CD14-positive monocyte (primary cell): ENCODE measurements at regions not wholly inside any gene's neighbourhood (a gene's known extent, or its start where the extent isn't known, plus 50 kb on each side); places are given as distances from the start of the nearest gene placed in this dataset.

Source experiments
- DNase-seq, 3 donors: peaks; one replicate each; pipeline ENCODE4 v3.0.0-alpha.2; 2011 to 2022
- H2AFZ ChIP-seq: 2 replicates; pipeline ENCODE4 v1.6.0; 2012; ENCODE audit warnings: mild to moderate bottlenecking, low read depth, low read length, inconsistent platforms; ENCODE audit not compliant: insufficient read depth, poor library complexity, severe bottlenecking
- H3K27ac ChIP-seq, 2 donors: 1 replicate in 1 of 2; 2 replicates in 1 of 2; pipeline ENCODE4 v1.5.1; 2012 to 2013; ENCODE audit warnings: low read length in 2 of 2, control low read depth in 1 of 2, inconsistent platforms in 1 of 2, low read depth in 1 of 2, mild to moderate bottlenecking in 1 of 2
- H3K27me3 ChIP-seq, 2 donors: one replicate each; pipeline versions ENCODE4 v1.6.0 to v1.6.1; 2011 to 2013; ENCODE audit warnings: low read length in 2 of 2; ENCODE audit not compliant: control insufficient read depth in 2 of 2, insufficient read depth in 2 of 2
- H3K36me3 ChIP-seq, 2 donors: replicated peaks in 1 of 2; 1 replicate in 1 of 2; 2 replicates in 1 of 2; pipeline versions ENCODE4 v1.5.1 to v1.6.1; 2012 to 2013; ENCODE audit warnings: low read length in 2 of 2, control low read depth in 1 of 2, inconsistent platforms in 1 of 2, mild to moderate bottlenecking in 1 of 2; ENCODE audit not compliant: insufficient read depth in 2 of 2, control insufficient read depth in 1 of 2
- H3K4me1 ChIP-seq, 2 donors: 1 replicate in 1 of 2; 2 replicates in 1 of 2; pipeline versions ENCODE4 v1.5.1 to v1.6.1; 2012 to 2013; ENCODE audit warnings: low read length in 2 of 2, control low read depth in 1 of 2, inconsistent platforms in 1 of 2, mild to moderate bottlenecking in 1 of 2, moderate library complexity in 1 of 2; ENCODE audit not compliant: insufficient read depth in 2 of 2, control insufficient read depth in 1 of 2
- H3K4me2 ChIP-seq: replicated peaks from 2 replicates; pipeline ENCODE3; 2012; ENCODE audit warnings: low read length, moderate library complexity, mild to moderate bottlenecking; ENCODE audit not compliant: poor library complexity, severe bottlenecking; ENCODE audit errors: extremely low read depth
- H3K4me3 ChIP-seq, 3 experiments: fragments of 200-600 bp in 1 of 3; sonication (generic) in 1 of 3; replicated peaks in 1 of 3; 1 replicate in 2 of 3; 2 replicates in 1 of 3; pipeline ENCODE4 v1.5.1; 2011 to 2013; ENCODE audit warnings: low read length in 3 of 3, mild to moderate bottlenecking in 3 of 3, control low read depth in 2 of 3, low read depth in 2 of 3, inconsistent platforms in 1 of 3, moderate library complexity in 1 of 3
- H3K79me2 ChIP-seq: 2 replicates; pipeline ENCODE4 v1.6.0; 2012; ENCODE audit warnings: mild to moderate bottlenecking, control low read depth, inconsistent platforms, low read length, moderate library complexity; ENCODE audit not compliant: insufficient read depth
- H3K9ac ChIP-seq: 2 replicates; pipeline ENCODE4 v1.6.0; 2017; ENCODE audit warnings: low read length, mild to moderate bottlenecking; ENCODE audit not compliant: insufficient read depth, poor library complexity, severe bottlenecking
- H3K9me3 ChIP-seq, 2 donors: replicated peaks in 1 of 2; 1 replicate in 1 of 2; 2 replicates in 1 of 2; pipeline versions ENCODE4 v1.5.1 to v1.6.1; 2012 to 2013; ENCODE audit warnings: low read length in 2 of 2, control low read depth in 1 of 2; ENCODE audit not compliant: control insufficient read depth in 1 of 2, insufficient read depth in 1 of 2
- H4K20me1 ChIP-seq: 2 replicates; pipeline ENCODE4 v1.6.0; 2012; ENCODE audit warnings: mild to moderate bottlenecking, low read length, control low read depth, moderate library complexity; ENCODE audit not compliant: insufficient read depth
- H3K27ac Mint-ChIP-seq, 7 donors: one replicate each; pipeline ENCODE4 v1.8.0; 2020; ENCODE audit warnings: mild to moderate bottlenecking in 7 of 7, mixed read lengths in 7 of 7, moderate library complexity in 6 of 7, inconsistent platforms in 2 of 7
- H3K27me3 Mint-ChIP-seq, 3 donors: one replicate each; pipeline ENCODE4 v1.8.0; 2021 to 2022; ENCODE audit warnings: low read depth in 3 of 3, mild to moderate bottlenecking in 3 of 3, mixed read lengths in 3 of 3, moderate library complexity in 3 of 3, inconsistent platforms in 1 of 3
- H3K36me3 Mint-ChIP-seq, 2 donors: one replicate each; pipeline ENCODE4 v1.8.0; 2020; ENCODE audit warnings: mixed read lengths in 2 of 2, inconsistent platforms in 1 of 2, mild to moderate bottlenecking in 1 of 2
- H3K4me1 Mint-ChIP-seq: one replicate; pipeline ENCODE4 v1.8.0; 2020; ENCODE audit warnings: mild to moderate bottlenecking, mixed read lengths
- H3K4me3 Mint-ChIP-seq, 2 donors: one replicate each; pipeline ENCODE4 v1.8.0; 2020; ENCODE audit warnings: mild to moderate bottlenecking in 2 of 2, mixed read lengths in 2 of 2, moderate library complexity in 1 of 2
- H3K9me3 Mint-ChIP-seq, 7 donors: one replicate each; pipeline ENCODE4 v1.8.0; 2020 to 2022; ENCODE audit warnings: mixed read lengths in 7 of 7, mild to moderate bottlenecking in 6 of 7, moderate library complexity in 6 of 7, inconsistent platforms in 2 of 7
- CTCF ChIP-seq: fragments of 200-600 bp; IDR thresholded peaks from one replicate; pipeline ENCODE4 v1.8.0; 2022; ENCODE audit warnings: antibody characterized with exemption, mild to moderate bottlenecking
- WGBS: methylation state at CpG from one replicate; pipeline ENCODE4 v1.1.5; 2013; ENCODE audit warnings: missing lambda C conversion rate; ENCODE audit not compliant: insufficient coverage; 5-methylcytosine and 5-hydroxymethylcytosine counted together
- intact Hi-C, 2 donors: fragments of 100-400 bp; cut with micrococcal nuclease; formaldehyde crosslinking; loops; one replicate each; pipeline versions ENCODE4 v1.15.0 to v1.15.1; 2023

- WGBS, result 94% methylated on average over 3 of the region's 4 CpGs
- Histone ChIP-seq H3K36me3 (no peaks in the 10 kb centered on the region), H3K27me3 (no peaks in the 10 kb centered on the region), H2AFZ (no peak overlapping the region), H3K9me3 (no peaks in the 10 kb centered on the region), H4K20me1 (no peaks in the 10 kb centered on the region), H3K4me3 (no peak overlapping the region), H3K4me2 (no peak overlapping the region), H3K79me2 (no peaks in the 10 kb centered on the region), H3K27ac (no peak overlapping the region), H3K9ac (no peak overlapping the region), H3K4me1 (no peaks in the 10 kb centered on the region)
- Mint-ChIP-seq H3K4me1 (no peaks in the 10 kb centered on the region), H3K27me3 (no peaks in the 10 kb centered on the region), H3K4me3 (no peak overlapping the region), H3K36me3 (no peaks in the 10 kb centered on the region), H3K9me3 (peaks cover 0 to 6% (median 3%) of the 10 kb centered on the region in 7 donors), H3K27ac (no peak overlapping the region)
- DNase-seq, result no peak
- intact Hi-C loops, result no loop called here
- TF ChIP-seq CTCF, result no peak
These were observed 1706.1 kb upstream of the CELF4 start for GRCh38 chr18:39271654-39272053.

GRCh38 chr18:39260565-39260964 is 1695.0 kb upstream of the CELF4 start:
- H3K4me3 ChIP-seq, result no peak overlapping the region
- no peak for DNase-seq
- H3K79me2 ChIP-seq, result no peaks in the 10 kb centered on the region
- WGBS, result no CpG with 5 or more reads among the region's 1 CpG
- no peak for TF ChIP-seq CTCF
- H4K20me1 ChIP-seq, result no peaks in the 10 kb centered on the region
- no peak overlapping the region for H3K9ac ChIP-seq
- H3K27me3 ChIP-seq, result no peaks in the 10 kb centered on the region
- Mint-ChIP-seq H3K36me3 (no peaks in the 10 kb centered on the region), H3K9me3 (peaks cover 4 to 17% (median 11%) of the 10 kb centered on the region in 7 donors), H3K4me1 (no peaks in the 10 kb centered on the region), H3K27ac (no peak overlapping the region), H3K4me3 (no peak overlapping the region), H3K27me3 (peaks cover 0 to 2% (median 0%) of the 10 kb centered on the region in 3 donors)
- intact Hi-C loops, result no loop called here
- H3K36me3 ChIP-seq, result no peaks in the 10 kb centered on the region
- H3K9me3 ChIP-seq, result peaks cover 0 to 6% of the 10 kb centered on the region in 2 donors
- no peak overlapping the region for H3K27ac ChIP-seq
- no peak overlapping the region for H3K4me2 ChIP-seq
- no peaks in the 10 kb centered on the region for H3K4me1 ChIP-seq
- no peak overlapping the region for H2AFZ ChIP-seq
